ENCODE measurements at regions not wholly inside any gene's neighbourhood (a gene's known extent, or its start where the extent isn't known, plus 50 kb on each side); places are given as distances from the start of the nearest gene placed in this dataset.
A peak's percentile ranks its signal among the peaks of the same experiment; 100 is the strongest.

DNA sequence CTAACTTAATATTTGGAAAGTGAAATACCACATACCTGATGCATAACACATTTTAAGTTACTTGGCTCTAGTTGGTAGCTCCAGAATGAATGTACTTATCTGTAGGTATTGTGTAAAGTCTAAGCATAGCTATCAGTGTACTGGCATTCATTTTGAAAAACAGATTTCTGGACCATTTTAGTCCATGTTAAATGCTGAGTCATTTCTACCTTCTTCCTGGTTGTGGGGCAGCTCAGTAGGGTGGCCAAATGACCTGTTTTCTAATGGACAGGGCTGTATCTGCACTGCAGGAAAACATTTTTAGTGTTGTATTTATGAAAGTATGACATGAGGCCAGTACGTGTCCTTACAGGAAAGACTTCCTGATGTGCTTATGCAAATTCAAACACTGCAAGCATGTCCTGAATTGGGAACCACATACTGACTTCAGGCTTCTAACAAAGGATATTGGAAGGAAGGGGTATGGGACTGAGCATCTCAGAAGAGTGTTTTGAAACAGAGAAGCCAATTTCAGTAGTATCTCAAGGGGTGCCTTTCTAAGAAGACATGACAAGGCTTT lies 300.3 kb upstream of the B3GALT2 start:
- Histone ChIP-seq H3K9me3 (peaks cover 8% of the 10 kb centered on the region; the same call in 1 of the 3 replicates), H3K4me2 (no peak overlapping the region), H3K27ac (peak overlapping the region; percentile 23 to 34; a peak in 4 of 6 replicates), H3K4me1 (peaks cover 8% of the 10 kb centered on the region; the same call in 1 of the 3 replicates), H3K4me3 (no peak overlapping the region)
- FAIRE-seq: no peak
- peak in 1 of 2 experiments; percentile 7 for DNase-seq (ENCODE audit: low read depth in 1 of 2, low spot score in 1 of 2)
- POLR2A ChIA-PET: no interaction called here
- ATAC-seq: peak in 1 of 2 experiments; percentile 49; a peak in 1 of 6 replicates
- TF ChIP-seq JUN (IDR thresholded peaks at IDR 0.05) (no peak), MAFK (IDR thresholded peaks at IDR 0.05; ENCODE audit: partially characterized antibody) (peak; percentile 80), NFE2L2 (conservative IDR thresholded peaks at IDR 0.05; ENCODE audit: low read length) (peak; percentile 39; the same call in 1 of the 2 replicates), KDM5A (IDR thresholded peaks at IDR 0.05) (no peak)
- TF ChIP-seq, protein P1, sequence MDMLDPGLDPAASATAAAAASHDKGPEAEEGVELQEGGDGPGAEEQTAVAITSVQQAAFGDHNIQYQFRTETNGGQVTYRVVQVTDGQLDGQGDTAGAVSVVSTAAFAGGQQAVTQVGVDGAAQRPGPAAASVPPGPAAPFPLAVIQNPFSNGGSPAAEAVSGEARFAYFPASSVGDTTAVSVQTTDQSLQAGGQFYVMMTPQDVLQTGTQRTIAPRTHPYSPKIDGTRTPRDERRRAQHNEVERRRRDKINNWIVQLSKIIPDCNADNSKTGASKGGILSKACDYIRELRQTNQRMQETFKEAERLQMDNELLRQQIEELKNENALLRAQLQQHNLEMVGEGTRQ (IDR thresholded peaks at IDR 0.05): no peak
- WGBS (ENCODE audit: missing lambda C conversion rate): 79% methylated on average over 1 of the region's 1 CpG
- CTCF ChIA-PET: no interaction called here

DNA sequence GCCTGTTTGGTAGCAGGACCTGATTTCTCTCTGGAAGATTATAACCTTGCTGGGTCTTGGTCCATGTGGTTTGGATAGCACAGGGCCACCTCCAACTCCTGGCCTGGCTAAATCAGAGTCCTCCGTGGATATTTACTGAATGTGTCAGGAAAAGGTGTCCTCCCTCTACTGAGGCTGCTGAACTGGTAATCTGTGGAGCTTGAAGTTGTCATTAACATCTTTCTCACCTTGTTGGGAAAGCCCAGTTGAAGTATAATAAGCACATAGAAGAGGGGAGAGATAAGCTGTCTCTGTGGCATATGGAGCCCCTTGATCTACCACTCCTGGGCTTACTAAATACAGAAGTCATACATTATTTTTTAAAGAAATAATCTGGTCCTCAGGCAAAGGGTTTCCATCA lies 294.3 kb upstream of the B3GALT2 start:
- DNase-seq (ENCODE audit: low read depth in 1 of 2, low spot score in 1 of 2) (no peak), FAIRE-seq (no peak), ATAC-seq (no peak)
- no peak overlapping the region for H3K4me2 ChIP-seq
- ChIA-PET CTCF (no interaction called here), POLR2A (no interaction called here)
- no peaks in the 10 kb centered on the region for H3K4me1 ChIP-seq
- TF ChIP-seq ZC3H11A (IDR thresholded peaks at IDR 0.05): no peak
- 95% methylated on average over 1 of the region's 1 CpG for WGBS (ENCODE audit: missing lambda C conversion rate)
- no peak overlapping the region for H3K27ac ChIP-seq
- H3K4me3 ChIP-seq: no peak overlapping the region
- H3K9me3 ChIP-seq: 0 out of 3 replicates have a peak, but pooled peaks cover 6% of the 10 kb centered on the region

DNA sequence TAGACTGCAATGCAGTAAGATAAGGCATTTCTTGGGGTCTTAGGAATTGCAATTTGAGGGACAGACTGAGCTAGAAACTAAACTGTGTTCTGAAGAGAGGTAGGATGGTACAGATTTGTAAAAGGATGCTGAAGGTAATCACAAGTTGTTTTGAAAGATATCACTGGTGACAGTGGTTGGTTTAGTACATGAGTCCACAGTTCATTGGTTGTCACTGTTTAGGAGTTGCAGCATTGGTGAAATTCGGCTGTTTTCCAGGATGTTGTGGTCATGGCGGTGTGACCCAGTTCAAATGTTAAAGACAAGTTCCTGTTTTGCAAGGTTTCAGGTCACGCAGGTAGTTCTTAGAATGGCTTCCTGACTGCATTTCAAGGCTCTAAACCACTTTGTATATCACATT lies 292.8 kb upstream of the B3GALT2 start:
- Histone ChIP-seq H3K4me1 (no peaks in the 10 kb centered on the region), H3K4me3 (no peak overlapping the region), H3K4me2 (no peak overlapping the region), H3K9me3 (no peaks in the 10 kb centered on the region), H3K27ac (no peak overlapping the region)
- WGBS (ENCODE audit: missing lambda C conversion rate): 68% methylated on average over 3 of the region's 3 CpGs
- FAIRE-seq (peak; percentile 43), ATAC-seq (no peak), DNase-seq (ENCODE audit: low read depth in 1 of 2, low spot score in 1 of 2) (no peak)
- POLR2A ChIA-PET: no interaction called here
- TF ChIP-seq PHF8 (IDR thresholded peaks at IDR 0.05; ENCODE audit: borderline replicate concordance, low read depth): no peak
- TF ChIP-seq POLR2AphosphoS2 (conservative IDR thresholded peaks at IDR 0.05; ENCODE audit: low read length): no peak
- no peak for TF ChIP-seq POLR2A (IDR thresholded peaks at IDR 0.05; ENCODE audit: low read length)
- no peak for TF ChIP-seq KDM5A (IDR thresholded peaks at IDR 0.05)
- TF ChIP-seq, protein P2, sequence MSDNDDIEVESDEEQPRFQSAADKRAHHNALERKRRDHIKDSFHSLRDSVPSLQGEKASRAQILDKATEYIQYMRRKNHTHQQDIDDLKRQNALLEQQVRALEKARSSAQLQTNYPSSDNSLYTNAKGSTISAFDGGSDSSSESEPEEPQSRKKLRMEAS (IDR thresholded peaks at IDR 0.05): no peak
- no peak for TF ChIP-seq JUNB (IDR thresholded peaks at IDR 0.05)
- no peak for TF ChIP-seq CEBPB (IDR thresholded peaks at IDR 0.05)
- CTCF ChIA-PET: no interaction called here

DNA sequence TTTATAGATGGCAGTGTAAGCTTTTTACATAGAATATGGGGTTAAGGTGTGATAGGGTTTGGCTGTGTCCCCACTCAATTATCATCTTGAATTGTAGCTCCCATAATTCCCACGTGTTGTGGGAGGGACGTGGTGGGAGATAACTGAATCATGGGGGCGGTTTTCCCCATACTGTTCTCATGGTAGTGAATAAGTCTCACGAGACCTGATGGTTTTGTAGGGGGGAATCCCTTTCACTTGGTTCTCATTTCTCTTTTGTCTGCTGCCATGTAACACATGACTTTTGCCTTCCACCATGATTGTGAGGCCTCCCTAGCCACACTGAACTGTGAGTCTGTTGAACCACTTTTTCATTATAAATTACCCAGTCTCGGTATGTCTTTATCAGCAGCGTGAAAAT lies 290.3 kb upstream of the B3GALT2 start:
- H3K4me3 ChIP-seq: no peak overlapping the region
- CTCF ChIA-PET: no interaction called here
- H3K4me2 ChIP-seq: no peak overlapping the region
- H3K9me3 ChIP-seq: no peaks in the 10 kb centered on the region
- TF ChIP-seq ZFP36 (IDR thresholded peaks at IDR 0.05; ENCODE audit: borderline replicate concordance, partially characterized antibody) (no peak), RCOR1 (IDR thresholded peaks at IDR 0.05; ENCODE audit: low read depth, low read length) (no peak), SREBF2 (IDR thresholded peaks at IDR 0.05) (no peak), RFX5 (IDR thresholded peaks at IDR 0.05) (no peak), ZSCAN20 (CRISPR knock-in tag; IDR thresholded peaks at IDR 0.05) (no peak), FOSL2 (IDR thresholded peaks at IDR 0.05) (no peak), FOSL2 (CRISPR knock-in tag; IDR thresholded peaks at IDR 0.05) (no peak), RAD21 (conservative IDR thresholded peaks at IDR 0.05 in 1 of 2, IDR thresholded peaks at IDR 0.05 in 1 of 2) (no peak), HEYL (CRISPR knock-in tag; IDR thresholded peaks at IDR 0.05) (no peak)
- TF ChIP-seq, protein P3, sequence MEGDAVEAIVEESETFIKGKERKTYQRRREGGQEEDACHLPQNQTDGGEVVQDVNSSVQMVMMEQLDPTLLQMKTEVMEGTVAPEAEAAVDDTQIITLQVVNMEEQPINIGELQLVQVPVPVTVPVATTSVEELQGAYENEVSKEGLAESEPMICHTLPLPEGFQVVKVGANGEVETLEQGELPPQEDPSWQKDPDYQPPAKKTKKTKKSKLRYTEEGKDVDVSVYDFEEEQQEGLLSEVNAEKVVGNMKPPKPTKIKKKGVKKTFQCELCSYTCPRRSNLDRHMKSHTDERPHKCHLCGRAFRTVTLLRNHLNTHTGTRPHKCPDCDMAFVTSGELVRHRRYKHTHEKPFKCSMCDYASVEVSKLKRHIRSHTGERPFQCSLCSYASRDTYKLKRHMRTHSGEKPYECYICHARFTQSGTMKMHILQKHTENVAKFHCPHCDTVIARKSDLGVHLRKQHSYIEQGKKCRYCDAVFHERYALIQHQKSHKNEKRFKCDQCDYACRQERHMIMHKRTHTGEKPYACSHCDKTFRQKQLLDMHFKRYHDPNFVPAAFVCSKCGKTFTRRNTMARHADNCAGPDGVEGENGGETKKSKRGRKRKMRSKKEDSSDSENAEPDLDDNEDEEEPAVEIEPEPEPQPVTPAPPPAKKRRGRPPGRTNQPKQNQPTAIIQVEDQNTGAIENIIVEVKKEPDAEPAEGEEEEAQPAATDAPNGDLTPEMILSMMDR (IDR thresholded peaks at IDR 0.05): no peak
- TF ChIP-seq, protein P4, sequence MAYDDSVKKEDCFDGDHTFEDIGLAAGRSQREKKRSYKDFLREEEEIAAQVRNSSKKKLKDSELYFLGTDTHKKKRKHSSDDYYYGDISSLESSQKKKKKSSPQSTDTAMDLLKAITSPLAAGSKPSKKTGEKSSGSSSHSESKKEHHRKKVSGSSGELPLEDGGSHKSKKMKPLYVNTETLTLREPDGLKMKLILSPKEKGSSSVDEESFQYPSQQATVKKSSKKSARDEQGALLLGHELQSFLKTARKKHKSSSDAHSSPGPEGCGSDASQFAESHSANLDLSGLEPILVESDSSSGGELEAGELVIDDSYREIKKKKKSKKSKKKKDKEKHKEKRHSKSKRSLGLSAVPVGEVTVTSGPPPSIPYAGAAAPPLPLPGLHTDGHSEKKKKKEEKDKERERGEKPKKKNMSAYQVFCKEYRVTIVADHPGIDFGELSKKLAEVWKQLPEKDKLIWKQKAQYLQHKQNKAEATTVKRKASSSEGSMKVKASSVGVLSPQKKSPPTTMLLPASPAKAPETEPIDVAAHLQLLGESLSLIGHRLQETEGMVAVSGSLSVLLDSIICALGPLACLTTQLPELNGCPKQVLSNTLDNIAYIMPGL (CRISPR knock-in tag; IDR thresholded peaks at IDR 0.05; ENCODE audit: borderline replicate concordance): no peak
- TF ChIP-seq, protein P5, sequence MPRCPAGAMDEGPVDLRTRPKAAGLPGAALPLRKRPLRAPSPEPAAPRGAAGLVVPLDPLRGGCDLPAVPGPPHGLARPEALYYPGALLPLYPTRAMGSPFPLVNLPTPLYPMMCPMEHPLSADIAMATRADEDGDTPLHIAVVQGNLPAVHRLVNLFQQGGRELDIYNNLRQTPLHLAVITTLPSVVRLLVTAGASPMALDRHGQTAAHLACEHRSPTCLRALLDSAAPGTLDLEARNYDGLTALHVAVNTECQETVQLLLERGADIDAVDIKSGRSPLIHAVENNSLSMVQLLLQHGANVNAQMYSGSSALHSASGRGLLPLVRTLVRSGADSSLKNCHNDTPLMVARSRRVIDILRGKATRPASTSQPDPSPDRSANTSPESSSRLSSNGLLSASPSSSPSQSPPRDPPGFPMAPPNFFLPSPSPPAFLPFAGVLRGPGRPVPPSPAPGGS (IDR thresholded peaks at IDR 0.05): no peak
- ATAC-seq (no peak), DNase-seq (ENCODE audit: low read depth in 1 of 2, low spot score in 1 of 2) (no peak), FAIRE-seq (no peak)
- H3K4me1 ChIP-seq: no peaks in the 10 kb centered on the region
- WGBS (ENCODE audit: missing lambda C conversion rate): 65% methylated on average over 6 of the region's 6 CpGs
- H3K27ac ChIP-seq: no peak overlapping the region
- POLR2A ChIA-PET: no interaction called here

All from A549 (cell line).